Nephron progenitor cell (in vitro differentiated cells): ENCODE measurements at regions not wholly inside any gene's neighbourhood (a gene's known extent, or its start where the extent isn't known, plus 50 kb on each side); places are given as distances from the start of the nearest gene placed in this dataset.

Source experiments
- DNase-seq: peaks from one replicate; pipeline ENCODE4 v3.0.0; 2021
- H3K27ac Mint-ChIP-seq: 2 replicates; pipeline ENCODE4 v1.8.0; 2021; ENCODE audit warnings: mild to moderate bottlenecking, moderate library complexity, mixed read lengths
- H3K27me3 Mint-ChIP-seq: 2 replicates; pipeline ENCODE4 v1.8.0; 2021; ENCODE audit warnings: mild to moderate bottlenecking, low read depth, mixed read lengths; ENCODE audit not compliant: poor library complexity
- H3K36me3 Mint-ChIP-seq: 2 replicates; pipeline ENCODE4 v1.8.0; 2021; ENCODE audit warnings: low read depth, mixed read lengths
- H3K4me1 Mint-ChIP-seq: 2 replicates; pipeline ENCODE4 v1.8.0; 2021; ENCODE audit warnings: mixed read lengths
- H3K4me3 Mint-ChIP-seq: 2 replicates; pipeline ENCODE4 v1.8.0; 2021; ENCODE audit warnings: mild to moderate bottlenecking, moderate library complexity, mixed read lengths
- H3K9me3 Mint-ChIP-seq: 2 replicates; pipeline ENCODE4 v1.8.0; 2021; ENCODE audit warnings: mild to moderate bottlenecking, moderate library complexity, mixed read lengths
- TF ChIP-seq, protein P1 (sequence below): fragments of 200-600 bp; sonication (generic); IDR thresholded peaks from 2 replicates; pipeline ENCODE4 v1.5.0; 2021; ENCODE audit warnings: antibody characterized with exemption

DNA sequence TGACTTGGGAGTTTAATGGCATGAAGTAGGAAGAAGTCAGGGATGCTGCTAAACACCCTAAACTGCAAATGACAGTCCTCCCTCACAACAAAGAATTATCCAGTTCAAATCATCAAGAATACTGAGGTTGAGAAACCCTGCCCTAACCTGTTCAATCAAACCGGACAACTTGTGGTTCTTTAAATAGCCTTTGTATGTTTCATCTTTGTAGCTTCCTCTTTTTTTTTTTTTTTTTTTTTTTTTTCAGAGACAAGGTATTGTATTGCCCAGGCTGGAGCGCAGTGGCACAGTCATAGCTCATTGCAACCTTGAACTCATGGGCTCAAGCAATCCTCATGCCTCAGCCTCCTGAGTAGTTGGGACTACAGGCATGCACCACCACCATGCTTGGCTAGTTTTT lies 52.5 kb upstream of the TTC29 start:
- TF ChIP-seq, protein P1, sequence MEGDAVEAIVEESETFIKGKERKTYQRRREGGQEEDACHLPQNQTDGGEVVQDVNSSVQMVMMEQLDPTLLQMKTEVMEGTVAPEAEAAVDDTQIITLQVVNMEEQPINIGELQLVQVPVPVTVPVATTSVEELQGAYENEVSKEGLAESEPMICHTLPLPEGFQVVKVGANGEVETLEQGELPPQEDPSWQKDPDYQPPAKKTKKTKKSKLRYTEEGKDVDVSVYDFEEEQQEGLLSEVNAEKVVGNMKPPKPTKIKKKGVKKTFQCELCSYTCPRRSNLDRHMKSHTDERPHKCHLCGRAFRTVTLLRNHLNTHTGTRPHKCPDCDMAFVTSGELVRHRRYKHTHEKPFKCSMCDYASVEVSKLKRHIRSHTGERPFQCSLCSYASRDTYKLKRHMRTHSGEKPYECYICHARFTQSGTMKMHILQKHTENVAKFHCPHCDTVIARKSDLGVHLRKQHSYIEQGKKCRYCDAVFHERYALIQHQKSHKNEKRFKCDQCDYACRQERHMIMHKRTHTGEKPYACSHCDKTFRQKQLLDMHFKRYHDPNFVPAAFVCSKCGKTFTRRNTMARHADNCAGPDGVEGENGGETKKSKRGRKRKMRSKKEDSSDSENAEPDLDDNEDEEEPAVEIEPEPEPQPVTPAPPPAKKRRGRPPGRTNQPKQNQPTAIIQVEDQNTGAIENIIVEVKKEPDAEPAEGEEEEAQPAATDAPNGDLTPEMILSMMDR: no peak
- H3K27ac Mint-ChIP-seq: no peak overlapping the region

DNA sequence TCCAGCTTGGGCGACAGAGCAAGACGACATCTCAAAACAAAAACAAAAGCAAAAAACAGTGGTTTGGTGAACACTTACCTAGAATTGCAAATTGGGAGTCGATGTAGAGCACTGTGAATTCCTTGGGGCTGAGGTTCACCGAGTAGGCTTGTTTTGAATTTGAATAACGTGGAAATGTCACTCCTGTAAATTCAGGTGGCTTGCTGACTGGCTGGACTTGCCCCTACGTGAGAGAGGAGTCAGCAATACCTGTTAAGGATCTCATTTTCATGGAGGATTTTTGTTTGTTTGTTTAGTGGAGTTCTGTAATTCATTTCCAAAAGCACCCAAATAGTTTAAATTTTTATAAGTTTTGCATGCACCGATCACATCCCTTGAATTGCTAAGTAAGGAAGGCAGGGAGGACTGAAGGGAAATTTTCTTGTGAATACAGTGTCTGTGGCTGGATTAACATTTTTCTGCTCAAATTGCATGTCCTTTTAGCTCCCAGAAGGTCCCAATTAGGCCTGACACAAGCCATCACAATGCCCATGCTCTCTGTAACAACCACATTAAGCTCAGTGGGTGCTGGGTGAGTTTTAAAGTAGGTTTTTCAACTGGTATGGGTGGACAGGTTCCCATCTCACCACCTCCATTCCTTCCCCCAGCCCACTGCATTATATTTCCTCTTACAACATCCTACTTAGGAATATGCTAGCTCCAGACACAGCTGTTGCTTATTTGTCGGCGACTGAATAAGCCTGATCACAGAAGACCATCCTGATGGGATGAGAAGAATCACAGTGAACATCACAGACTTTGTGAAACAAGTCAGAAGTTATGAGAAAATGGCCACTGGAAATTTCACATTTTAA lies 58.5 kb upstream of the TTC29 start:
- H3K4me3 Mint-ChIP-seq: no peak overlapping the region
- TF ChIP-seq, protein P1: no peak
- H3K9me3 Mint-ChIP-seq: no peaks in the 10 kb centered on the region
- no peaks in the 10 kb centered on the region for H3K36me3 Mint-ChIP-seq
- no peak overlapping the region for H3K27ac Mint-ChIP-seq
- no peak for DNase-seq
- no peaks in the 10 kb centered on the region for H3K4me1 Mint-ChIP-seq
- H3K27me3 Mint-ChIP-seq: peaks cover 7% of the 10 kb centered on the region

More for the DNA sequence above, 52.5 kb upstream of the TTC29 start:
- Mint-ChIP-seq H3K9me3 (peaks cover 6% of the 10 kb centered on the region), H3K36me3 (no peaks in the 10 kb centered on the region), H3K4me1 (no peaks in the 10 kb centered on the region), H3K27me3 (peaks cover 13% of the 10 kb centered on the region), H3K4me3 (no peak overlapping the region)
- DNase-seq: no peak

DNA sequence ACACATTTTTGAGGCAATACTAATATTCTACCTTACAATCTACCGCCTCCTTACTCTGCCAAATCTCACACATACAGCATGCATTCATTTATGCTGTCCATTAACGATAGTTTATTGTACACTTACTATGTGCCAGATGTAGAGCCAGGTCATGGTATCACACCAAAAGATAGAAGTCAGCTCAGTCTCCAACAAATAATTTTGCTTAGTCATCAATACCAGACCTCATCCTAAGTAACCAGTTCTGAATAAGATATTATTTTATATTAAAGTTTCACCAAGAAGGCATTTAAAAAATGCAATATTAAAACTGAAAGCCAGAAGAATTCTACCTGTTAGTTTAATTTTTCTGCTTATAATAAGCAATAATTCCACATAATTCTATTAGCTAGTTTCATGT lies 60.6 kb upstream of the TTC29 start:
- H3K36me3 Mint-ChIP-seq: no peaks in the 10 kb centered on the region
- H3K27ac Mint-ChIP-seq: no peak overlapping the region
- peaks cover 3% of the 10 kb centered on the region for H3K27me3 Mint-ChIP-seq
- TF ChIP-seq, protein P1: no peak
- DNase-seq: no peak
- peaks cover under 1% of the 10 kb centered on the region for H3K4me1 Mint-ChIP-seq
- no peaks in the 10 kb centered on the region for H3K9me3 Mint-ChIP-seq
- H3K4me3 Mint-ChIP-seq: no peak overlapping the region

DNA sequence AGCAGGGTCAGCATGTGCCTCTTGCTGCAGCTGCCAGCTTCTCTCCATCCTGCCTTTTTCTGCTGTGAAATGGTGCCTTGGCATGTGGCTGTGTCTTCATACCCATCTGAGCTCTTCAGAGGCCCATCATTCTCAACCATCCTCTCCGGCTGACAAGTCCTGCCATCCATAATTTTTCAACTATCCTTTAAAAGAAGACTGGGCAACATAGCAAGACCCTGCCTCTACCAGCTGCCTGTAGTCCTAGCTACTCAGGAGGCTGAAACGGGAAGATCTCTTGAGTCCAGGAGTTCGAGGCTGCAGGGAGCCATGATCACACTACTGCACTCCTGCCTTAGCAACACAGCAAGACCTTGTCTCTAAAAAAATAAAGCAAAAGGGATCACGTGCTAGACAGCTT lies 64.2 kb upstream of the TTC29 start:
- TF ChIP-seq, protein P1: no peak
- no peak overlapping the region for H3K4me3 Mint-ChIP-seq
- DNase-seq: no peak
- no peaks in the 10 kb centered on the region for H3K36me3 Mint-ChIP-seq
- peaks cover 18% of the 10 kb centered on the region for H3K4me1 Mint-ChIP-seq
- H3K27ac Mint-ChIP-seq: no peak overlapping the region
- no peaks in the 10 kb centered on the region for H3K9me3 Mint-ChIP-seq
- H3K27me3 Mint-ChIP-seq: no peaks in the 10 kb centered on the region

DNA sequence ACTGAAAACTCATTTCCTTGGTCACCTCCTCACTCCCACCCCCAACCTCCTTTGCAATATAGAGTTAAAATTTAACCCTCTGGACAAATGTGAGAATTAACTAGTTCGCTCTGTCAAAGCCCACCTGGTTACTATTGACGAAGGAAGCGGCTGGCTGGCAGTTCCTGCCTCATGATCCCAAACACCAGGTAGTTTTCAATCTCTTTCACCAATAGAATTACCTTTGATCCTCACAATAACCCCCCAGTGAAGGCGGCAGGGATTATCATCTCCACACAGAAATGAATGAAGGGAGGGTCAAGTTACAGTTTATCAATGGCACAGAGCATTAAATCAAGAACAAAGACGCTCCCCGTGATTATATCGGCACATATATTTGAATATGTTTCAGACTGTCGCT lies 65.7 kb upstream of the TTC29 start:
- H3K4me3 Mint-ChIP-seq: no peak overlapping the region
- peaks cover 27% of the 10 kb centered on the region for H3K4me1 Mint-ChIP-seq
- DNase-seq: no peak
- no peak overlapping the region for H3K27ac Mint-ChIP-seq
- H3K36me3 Mint-ChIP-seq: no peaks in the 10 kb centered on the region
- TF ChIP-seq, protein P1: no peak
- H3K9me3 Mint-ChIP-seq: no peaks in the 10 kb centered on the region
- H3K27me3 Mint-ChIP-seq: no peaks in the 10 kb centered on the region
